ENCODE measurements at regions not wholly inside any gene's neighbourhood (a gene's known extent, or its start where the extent isn't known, plus 50 kb on each side); places are given as distances from the start of the nearest gene placed in this dataset.

GRCh38 chr6:11403035-11403601 lies 134.4 kb upstream of the TMEM170B start:
- no peak for TF ChIP-seq EP300 (IDR thresholded peaks at IDR 0.05)
- TF ChIP-seq POLR2A (IDR thresholded peaks at IDR 0.05) = no peak
- TF ChIP-seq CTCF (IDR thresholded peaks at IDR 0.05) = no peak
- TF ChIP-seq POLR2AphosphoS5 (IDR thresholded peaks at IDR 0.05) = no peak
